Transverse colon (tissue), 4 donors: ENCODE measurements at regions not wholly inside any gene's neighbourhood (a gene's known extent, or its start where the extent isn't known, plus 50 kb on each side); places are given as distances from the start of the nearest gene placed in this dataset.

Source experiments
- DNase-seq: peaks from one replicate; pipeline ENCODE4 v3.0.0-alpha.2; 2019
- H3K27ac ChIP-seq, 4 donors: fragments of 200-600 bp; sonication (generic); 2 replicates each; pipeline ENCODE4 v1.5.1; 2016 to 2018; ENCODE audit warnings: inconsistent platforms in 4 of 4
- H3K27me3 ChIP-seq: fragments of 200-600 bp; sonication (generic); 2 replicates; pipeline ENCODE4 v1.5.1; 2017; ENCODE audit warnings: inconsistent platforms
- H3K36me3 ChIP-seq, 4 donors: fragments of 200-600 bp; sonication (generic); 2 replicates each; pipeline ENCODE4 v1.5.1; 2017 to 2019; ENCODE audit warnings: inconsistent platforms in 4 of 4
- H3K4me1 ChIP-seq, 4 donors: fragments of 200-600 bp; sonication (generic); 2 replicates each; pipeline ENCODE4 v1.5.1; 2017 to 2020; ENCODE audit warnings: inconsistent platforms in 4 of 4
- H3K4me3 ChIP-seq, 4 donors: fragments of 200-600 bp; sonication (generic); 1 replicate in 1 of 4; 2 replicates in 3 of 4; pipeline versions ENCODE4 v1.5.1 to v1.6.1; 2017 to 2019; ENCODE audit warnings: inconsistent platforms in 4 of 4
- H3K9me3 ChIP-seq, 2 donors: fragments of 200-600 bp; sonication (generic); 2 replicates each; pipeline ENCODE4 v1.5.1; 2017 to 2019; ENCODE audit warnings: inconsistent platforms in 2 of 2
- EP300 ChIP-seq: sonication (generic); formaldehyde crosslinking; IDR thresholded peaks from one replicate; pipeline ENCODE4 v1.6.1; 2017; ENCODE audit warnings: antibody characterized with exemption, low read depth
- POLR2A ChIP-seq: fragments of 450-650 bp; IDR thresholded peaks from one replicate; pipeline ENCODE4 v1.6.1; 2016; ENCODE audit warnings: antibody characterized with exemption, mild to moderate bottlenecking, moderate library complexity
- POLR2AphosphoS5 ChIP-seq, 3 donors: sonication (generic); formaldehyde crosslinking; IDR thresholded peaks; one replicate each; pipeline ENCODE4 v1.6.1; 2016; ENCODE audit warnings: antibody characterized with exemption in 3 of 3
- WGBS, 2 donors: methylation state at CpG; one replicate each; pipeline ENCODE4 v1.1.5; 2018; ENCODE audit warnings: low coverage in 1 of 2; 5-methylcytosine and 5-hydroxymethylcytosine counted together
- in situ Hi-C, 4 donors: fragments of 200-750 bp; cut with MboI; loops; one replicate each; pipeline versions ENCODE4 v1.15.0 to v1.15.1; 2017; ENCODE audit warnings: low sequenced_read_pairs in 3 of 4, low pct_ligation_motif_present in 1 of 4, low pct_unique_long_range_greater_than_20kb in 1 of 4
- intact Hi-C: fragments of 100-400 bp; cut with DNase I; formaldehyde crosslinking; loops from one replicate; pipeline ENCODE4 v1.15.1; 2023; ENCODE audit warnings: low total_unique reads
- TF ChIP-seq, protein P1 (sequence below), 5 experiments: fragments of 200-600 bp in 3 of 5; fragments of 450-650 bp in 2 of 5; sonication (generic) in 3 of 5; IDR thresholded peaks; 1 replicate in 2 of 5; 2 replicates in 3 of 5; pipeline ENCODE4 v1.5.1; 2016 to 2017; ENCODE audit warnings: antibody characterized with exemption in 5 of 5, inconsistent platforms in 3 of 5, mild to moderate bottlenecking in 2 of 5, moderate library complexity in 1 of 5

DNA sequence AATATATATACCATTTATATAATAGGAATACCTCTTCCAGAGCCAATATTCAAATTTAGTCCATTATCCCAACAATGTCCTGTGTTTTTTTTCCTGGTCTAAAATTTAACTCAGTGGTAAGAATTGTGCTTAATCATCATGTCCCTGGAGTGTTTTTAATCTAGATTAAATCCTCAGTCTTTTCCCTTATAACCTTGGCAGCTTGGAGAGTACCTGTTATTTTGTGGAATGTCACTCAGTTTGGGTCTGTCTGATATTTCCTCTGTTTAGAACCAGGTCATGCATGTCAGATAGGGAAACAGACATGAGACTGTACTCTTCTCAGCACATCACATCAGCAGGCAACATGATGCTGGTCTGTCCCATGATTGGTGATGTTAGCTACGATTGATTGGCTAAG is 96.6 kb downstream of the HPGD start:
- no peak for DNase-seq
- H3K4me3 ChIP-seq, result no peak overlapping the region
- H3K27me3 ChIP-seq, result no peaks in the 10 kb centered on the region
- no peaks in the 10 kb centered on the region for H3K36me3 ChIP-seq
- 89% methylated on average over 1 of the region's 1 CpG; no CpG with 5 or more reads in 1 of the 2 donors for WGBS, 2 donors
- no peak for TF ChIP-seq POLR2AphosphoS5 (IDR thresholded peaks at IDR 0.05)
- TF ChIP-seq POLR2A, result no peak
- TF ChIP-seq EP300, result no peak
- TF ChIP-seq, protein P1, sequence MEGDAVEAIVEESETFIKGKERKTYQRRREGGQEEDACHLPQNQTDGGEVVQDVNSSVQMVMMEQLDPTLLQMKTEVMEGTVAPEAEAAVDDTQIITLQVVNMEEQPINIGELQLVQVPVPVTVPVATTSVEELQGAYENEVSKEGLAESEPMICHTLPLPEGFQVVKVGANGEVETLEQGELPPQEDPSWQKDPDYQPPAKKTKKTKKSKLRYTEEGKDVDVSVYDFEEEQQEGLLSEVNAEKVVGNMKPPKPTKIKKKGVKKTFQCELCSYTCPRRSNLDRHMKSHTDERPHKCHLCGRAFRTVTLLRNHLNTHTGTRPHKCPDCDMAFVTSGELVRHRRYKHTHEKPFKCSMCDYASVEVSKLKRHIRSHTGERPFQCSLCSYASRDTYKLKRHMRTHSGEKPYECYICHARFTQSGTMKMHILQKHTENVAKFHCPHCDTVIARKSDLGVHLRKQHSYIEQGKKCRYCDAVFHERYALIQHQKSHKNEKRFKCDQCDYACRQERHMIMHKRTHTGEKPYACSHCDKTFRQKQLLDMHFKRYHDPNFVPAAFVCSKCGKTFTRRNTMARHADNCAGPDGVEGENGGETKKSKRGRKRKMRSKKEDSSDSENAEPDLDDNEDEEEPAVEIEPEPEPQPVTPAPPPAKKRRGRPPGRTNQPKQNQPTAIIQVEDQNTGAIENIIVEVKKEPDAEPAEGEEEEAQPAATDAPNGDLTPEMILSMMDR (IDR thresholded peaks at IDR 0.05), result no peak
- intact Hi-C loops, result no loop called here
- H3K4me1 ChIP-seq, result peaks cover 0 to 13% (median 1%) of the 10 kb centered on the region in 4 donors
- H3K27ac ChIP-seq, result no peak overlapping the region
- in situ Hi-C loops, result no loop called here
- H3K9me3 ChIP-seq, result no peaks in the 10 kb centered on the region

DNA sequence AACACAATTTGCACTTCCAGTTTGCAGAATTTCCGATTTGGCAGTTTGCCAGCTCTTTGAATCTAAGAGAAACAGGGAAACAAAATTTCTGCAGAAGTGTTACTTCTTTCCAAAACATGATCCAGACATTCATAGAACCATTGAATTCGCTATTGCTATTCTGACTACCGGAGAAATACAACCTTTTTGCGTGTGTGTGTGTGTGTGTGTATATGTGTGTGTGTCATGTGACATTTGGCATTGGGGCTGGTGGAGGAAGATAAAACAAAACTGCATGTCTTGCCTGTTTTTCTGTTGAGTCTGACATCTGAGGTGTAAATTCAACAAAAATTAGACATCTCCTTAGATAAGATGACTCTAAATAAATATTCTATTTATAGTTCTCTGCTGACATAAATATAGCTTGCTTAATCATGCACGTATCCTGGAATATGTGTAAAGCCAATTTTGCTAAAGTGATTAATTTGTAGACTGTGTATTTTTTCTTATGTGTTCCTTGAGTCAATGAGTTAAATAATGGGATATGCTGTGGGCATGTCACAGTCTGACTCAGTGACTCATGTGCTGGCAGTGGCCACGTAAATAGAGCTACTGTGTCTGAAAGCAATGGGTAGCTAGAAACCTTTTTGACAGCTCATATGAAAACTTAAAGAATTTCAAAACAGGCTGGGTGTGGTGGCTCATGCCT is 98.9 kb downstream of the HPGD start:
- Histone ChIP-seq H3K27me3 (no peaks in the 10 kb centered on the region), H3K9me3 (no peaks in the 10 kb centered on the region), H3K36me3 (no peaks in the 10 kb centered on the region), H3K4me1 (peaks cover 0 to 13% (median 1%) of the 10 kb centered on the region in 4 donors), H3K4me3 (no peak overlapping the region), H3K27ac (no peak overlapping the region)
- in situ Hi-C loops, result no loop called here
- intact Hi-C loops, result no loop called here
- 12 to 23% methylated on average over 4 to 6 of the region's 6 CpGs for WGBS, 2 donors
- TF ChIP-seq POLR2A, result no peak
- TF ChIP-seq POLR2AphosphoS5 (IDR thresholded peaks at IDR 0.05), result no peak
- no peak for TF ChIP-seq EP300
- TF ChIP-seq, protein P1 (IDR thresholded peaks at IDR 0.05), result no peak
- DNase-seq, result no peak

DNA sequence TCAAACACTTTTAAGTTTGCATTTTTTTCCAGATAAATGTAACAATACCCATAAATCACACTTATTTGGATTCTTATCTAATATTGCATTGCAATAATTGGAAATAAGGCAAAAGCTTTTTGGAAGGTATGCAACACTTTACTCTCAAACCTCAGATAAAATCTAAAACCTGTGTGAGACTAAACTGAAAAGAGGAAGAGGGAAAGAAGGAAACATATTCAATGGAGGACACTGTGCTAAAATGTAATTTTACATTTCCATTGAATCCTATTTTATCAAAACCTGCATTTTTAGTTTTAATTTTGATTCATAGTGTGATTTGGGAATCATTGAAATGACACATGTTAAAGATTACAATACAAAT is 99.4 kb downstream of the HPGD start:
- intact Hi-C loops (no loop called here), in situ Hi-C loops (no loop called here)
- Histone ChIP-seq H3K36me3 (no peaks in the 10 kb centered on the region), H3K4me3 (no peak overlapping the region), H3K9me3 (no peaks in the 10 kb centered on the region), H3K4me1 (peaks cover 0 to 13% (median 1%) of the 10 kb centered on the region in 4 donors), H3K27ac (no peak overlapping the region), H3K27me3 (no peaks in the 10 kb centered on the region)
- no peak for DNase-seq
- TF ChIP-seq POLR2A (no peak), POLR2AphosphoS5 (IDR thresholded peaks at IDR 0.05) (no peak), EP300 (no peak)
- TF ChIP-seq, protein P1 (IDR thresholded peaks at IDR 0.05), result no peak

DNA sequence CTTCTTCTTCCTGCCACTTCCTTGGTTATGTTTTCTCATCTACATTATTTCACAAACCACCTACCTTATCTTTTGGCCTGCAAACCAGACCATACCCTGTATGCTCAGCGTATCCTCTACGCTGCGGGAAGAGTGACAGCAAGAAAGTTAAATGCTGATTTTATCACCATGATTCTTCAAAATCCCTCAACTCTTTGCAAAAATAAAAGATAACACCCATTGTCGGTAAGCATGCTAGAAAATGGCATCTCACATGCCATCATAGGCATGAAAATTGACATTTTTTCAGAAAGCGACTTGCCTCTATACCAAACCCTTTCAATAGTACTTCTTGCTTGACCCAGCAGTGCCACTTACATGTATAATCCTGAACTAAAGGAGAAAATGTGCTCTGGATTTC is 102.0 kb downstream of the HPGD start:
- Histone ChIP-seq H3K4me1 (peaks cover 0 to 13% (median 1%) of the 10 kb centered on the region in 4 donors), H3K27ac (no peak overlapping the region), H3K27me3 (no peaks in the 10 kb centered on the region), H3K36me3 (no peaks in the 10 kb centered on the region), H3K4me3 (no peak overlapping the region), H3K9me3 (no peaks in the 10 kb centered on the region)
- TF ChIP-seq POLR2A (no peak), EP300 (no peak), POLR2AphosphoS5 (IDR thresholded peaks at IDR 0.05) (no peak)
- TF ChIP-seq, protein P1 (IDR thresholded peaks at IDR 0.05), result no peak
- in situ Hi-C loops, result no loop called here
- no peak for DNase-seq
- intact Hi-C loops, result no loop called here
- WGBS, 2 donors, result 73 to 100% methylated on average over 2 to 5 of the region's 5 CpGs
